SK-N-SH (cell line): ENCODE measurements at regions not wholly inside any gene's neighbourhood (a gene's known extent, or its start where the extent isn't known, plus 50 kb on each side); places are given as distances from the start of the nearest gene placed in this dataset.

Experiments used
- CTCF ChIA-PET: fragments of 300-600, 350-600 bp; formaldehyde crosslinking; extraction: SDS; loops from one replicate; lab custom pipeline; 2021; lab: Yijun Ruan, JAX
- POLR2A ChIA-PET: fragments of 350-600 bp; sonication (Branson Sonifier 250); formaldehyde crosslinking; extraction: SDS; loops from one replicate; lab custom pipeline; 2020; ENCODE audit warnings: antibody characterized with exemption, inconsistent platforms; lab: Yijun Ruan, JAX
- DNase-seq: peaks from one replicate; pipeline ENCODE4 v3.0.0; 2012
- H2AFZ ChIP-seq: fragments of 200-600 bp; sonication (generic); 2 replicates; pipeline ENCODE4 v1.8.1; 2016; ENCODE audit warnings: antibody characterized with exemption, mild to moderate bottlenecking, low read depth
- H3F3A ChIP-seq: fragments of 200-600 bp; sonication (generic); replicated peaks from 2 replicates; pipeline ENCODE3; 2016; ENCODE audit warnings: antibody characterized with exemption, mild to moderate bottlenecking; ENCODE audit not compliant: insufficient read depth
- H3K27ac ChIP-seq, 2 experiments: fragments of 200-500 bp in 1 of 2; fragments of 200-600 bp in 1 of 2; sonication (Bioruptor generic) in 1 of 2; sonication (generic), shearing (Covaris generic) in 1 of 2; 2 replicates each; pipeline versions ENCODE4 v1.5.1 to v1.6.1; 2014 to 2016; ENCODE audit warnings: low read depth in 2 of 2, inconsistent platforms in 1 of 2, low read length in 1 of 2, mild to moderate bottlenecking in 1 of 2, mixed read lengths in 1 of 2
- H3K27me3 ChIP-seq: fragments of 200-600 bp; sonication (generic), shearing (Covaris generic); 2 replicates; pipeline ENCODE4 v1.6.1; 2016; ENCODE audit warnings: mixed run types; ENCODE audit not compliant: insufficient read depth
- H3K36me3 ChIP-seq, 2 experiments: fragments of 200-500 bp in 1 of 2; fragments of 200-600 bp in 1 of 2; sonication (Bioruptor generic) in 1 of 2; sonication (generic) in 1 of 2; replicated peaks in 1 of 2; 2 replicates each; pipeline versions ENCODE3 to v1.5.1; 2014 to 2016; ENCODE audit warnings: low read length in 1 of 2, mild to moderate bottlenecking in 1 of 2; ENCODE audit not compliant: insufficient read depth in 2 of 2, control insufficient read depth in 1 of 2
- H3K4me1 ChIP-seq, 2 experiments: fragments of 200-500 bp in 1 of 2; fragments of 200-600 bp in 1 of 2; sonication (Bioruptor generic) in 1 of 2; sonication (generic), shearing (Covaris generic) in 1 of 2; 2 replicates each; pipeline versions ENCODE4 v1.5.1 to v1.6.1; 2014 to 2016; ENCODE audit warnings: low read depth in 1 of 2, low read length in 1 of 2, mixed run types in 1 of 2; ENCODE audit not compliant: insufficient read depth in 2 of 2, control insufficient read depth in 1 of 2
- H3K4me2 ChIP-seq: fragments of 200-600 bp; sonication (generic), shearing (Covaris generic); 2 replicates; pipeline ENCODE4 v1.6.1; 2017; ENCODE audit warnings: mixed run types
- H3K4me3 ChIP-seq, 2 experiments: fragments of 200-500 bp in 1 of 2; fragments of 200-600 bp in 1 of 2; sonication (Bioruptor generic) in 1 of 2; sonication (generic), shearing (Covaris generic) in 1 of 2; 2 replicates each; pipeline versions ENCODE4 v1.5.1 to v1.8.1; 2014 to 2016; ENCODE audit warnings: low read depth in 2 of 2, inconsistent platforms in 1 of 2, low read length in 1 of 2, mild to moderate bottlenecking in 1 of 2, mixed read lengths in 1 of 2, moderate library complexity in 1 of 2
- H3K79me2 ChIP-seq: fragments of 200-600 bp; sonication (generic); 2 replicates; pipeline ENCODE4 v1.8.1; 2017; ENCODE audit warnings: mild to moderate bottlenecking; ENCODE audit not compliant: insufficient read depth
- H3K9ac ChIP-seq: fragments of 200-600 bp; sonication (generic); 2 replicates; pipeline ENCODE4 v1.6.1; 2017; ENCODE audit warnings: mixed run types
- H3K9me2 ChIP-seq: fragments of 200-600 bp; sonication (generic); 2 replicates; pipeline ENCODE4 v1.6.1; 2017; ENCODE audit warnings: mixed run types
- H3K9me3 ChIP-seq: fragments of 200-600 bp; sonication (generic); 2 replicates; pipeline ENCODE4 v1.6.1; 2017; ENCODE audit warnings: mixed run types, mild to moderate bottlenecking, moderate library complexity
- H4K20me1 ChIP-seq: fragments of 200-600 bp; sonication (generic); 2 replicates; pipeline ENCODE4 v1.6.1; 2017; ENCODE audit warnings: mild to moderate bottlenecking, mixed run types; ENCODE audit not compliant: insufficient read depth
- CHD2 ChIP-seq: fragments of 150-350 bp; IDR thresholded peaks from 2 replicates; pipeline ENCODE4 v1.6.1; 2018; ENCODE audit warnings: low read length; ENCODE audit not compliant: partially characterized antibody
- CTCF ChIP-seq: fragments of 200-600 bp; sonication (generic); IDR thresholded peaks from 2 replicates; pipeline ENCODE4 v1.6.1; 2017; ENCODE audit warnings: antibody characterized with exemption, mild to moderate bottlenecking, moderate library complexity
- IRF3 ChIP-seq: fragments of 150-350 bp; IDR thresholded peaks from 2 replicates; pipeline ENCODE4 v1.6.1; 2016; ENCODE audit warnings: mild to moderate bottlenecking, low read depth, low read length
- JUND ChIP-seq: IDR thresholded peaks from 2 replicates; pipeline ENCODE4 v1.4.0; 2012
- MAX ChIP-seq: IDR thresholded peaks from 2 replicates; pipeline ENCODE4 v1.4.0; 2012; ENCODE audit warnings: low read depth
- RCOR1 ChIP-seq: fragments of 150-350 bp; IDR thresholded peaks from 2 replicates; pipeline ENCODE4 v1.6.1; 2017; ENCODE audit warnings: antibody characterized with exemption, low read length
- TEAD4 ChIP-seq: IDR thresholded peaks from 2 replicates; pipeline ENCODE4 v1.4.0; 2012; ENCODE audit warnings: mild to moderate bottlenecking, borderline replicate concordance; ENCODE audit not compliant: insufficient read depth
- YY1 ChIP-seq: IDR thresholded peaks from 2 replicates; pipeline ENCODE4 v1.4.0; 2012; ENCODE audit warnings: low read depth, mild to moderate bottlenecking
- ZBTB33 ChIP-seq: IDR thresholded peaks from 2 replicates; pipeline ENCODE4 v1.4.0; 2012; ENCODE audit warnings: low read depth, borderline replicate concordance
- WGBS: methylation state at CpG from one replicate; pipeline ENCODE4 v1.1.6; 2017; ENCODE audit warnings: low lambda C conversion rate; 5-methylcytosine and 5-hydroxymethylcytosine counted together

- no peak overlapping the region for H2AFZ ChIP-seq
- POLR2A ChIA-PET, result no interaction called here
- TF ChIP-seq YY1 (no peak), CHD2 (no peak), RCOR1 (no peak), CTCF (no peak), IRF3 (no peak), ZBTB33 (no peak), JUND (no peak), TEAD4 (no peak), MAX (no peak)
- H3K4me1 ChIP-seq, result no peaks in the 10 kb centered on the region
- no peak for DNase-seq
- WGBS, result 81% methylated on average over 12 of the region's 12 CpGs
- no peaks in the 10 kb centered on the region for H3K36me3 ChIP-seq
- CTCF ChIA-PET, result interaction anchor here (1.1 kb wide), 1 partner anchor 11 kb away, joined by 3 read pairs; no protein-coding TSS in a partner anchor
- H4K20me1 ChIP-seq, result no peaks in the 10 kb centered on the region
- H3K79me2 ChIP-seq, result no peaks in the 10 kb centered on the region
- no peaks in the 10 kb centered on the region for H3K9me2 ChIP-seq
- no peak overlapping the region for H3K27ac ChIP-seq
- H3K4me2 ChIP-seq, result no peak overlapping the region
- no peak overlapping the region for H3K4me3 ChIP-seq
- H3K9ac ChIP-seq, result no peak overlapping the region
- no peaks in the 10 kb centered on the region for H3F3A ChIP-seq
- H3K9me3 ChIP-seq, result no peaks in the 10 kb centered on the region
- no peaks in the 10 kb centered on the region for H3K27me3 ChIP-seq
Observed at GRCh38 chr5:83418356-83419321, 52.9 kb upstream of the VCAN start.
